Suprapubic skin (tissue), 4 donors: ENCODE measurements at regions not wholly inside any gene's neighbourhood (a gene's known extent, or its start where the extent isn't known, plus 50 kb on each side); places are given as distances from the start of the nearest gene placed in this dataset.

Source experiments
- EP300 ChIP-seq: sonication (generic); formaldehyde crosslinking; IDR thresholded peaks from one replicate; pipeline ENCODE4 v1.6.1; 2017; ENCODE audit warnings: antibody characterized with exemption
- POLR2A ChIP-seq, 2 donors: fragments of 450-650 bp; IDR thresholded peaks; one replicate each; pipeline ENCODE4 v1.6.1; 2017; ENCODE audit warnings: antibody characterized with exemption in 2 of 2, mild to moderate bottlenecking in 2 of 2, moderate library complexity in 2 of 2
- POLR2AphosphoS5 ChIP-seq, 3 donors: sonication (generic); formaldehyde crosslinking; IDR thresholded peaks; one replicate each; pipeline ENCODE4 v1.6.1; 2017; ENCODE audit warnings: antibody characterized with exemption in 3 of 3
- TF ChIP-seq, protein P1 (sequence below), 2 donors: fragments of 200-600 bp in 1 of 2; fragments of 450-650 bp in 1 of 2; sonication (generic) in 1 of 2; IDR thresholded peaks; one replicate each; pipeline ENCODE4 v1.5.1; 2016 to 2019; ENCODE audit warnings: antibody characterized with exemption in 2 of 2, mild to moderate bottlenecking in 1 of 2, moderate library complexity in 1 of 2

- TF ChIP-seq, protein P1, sequence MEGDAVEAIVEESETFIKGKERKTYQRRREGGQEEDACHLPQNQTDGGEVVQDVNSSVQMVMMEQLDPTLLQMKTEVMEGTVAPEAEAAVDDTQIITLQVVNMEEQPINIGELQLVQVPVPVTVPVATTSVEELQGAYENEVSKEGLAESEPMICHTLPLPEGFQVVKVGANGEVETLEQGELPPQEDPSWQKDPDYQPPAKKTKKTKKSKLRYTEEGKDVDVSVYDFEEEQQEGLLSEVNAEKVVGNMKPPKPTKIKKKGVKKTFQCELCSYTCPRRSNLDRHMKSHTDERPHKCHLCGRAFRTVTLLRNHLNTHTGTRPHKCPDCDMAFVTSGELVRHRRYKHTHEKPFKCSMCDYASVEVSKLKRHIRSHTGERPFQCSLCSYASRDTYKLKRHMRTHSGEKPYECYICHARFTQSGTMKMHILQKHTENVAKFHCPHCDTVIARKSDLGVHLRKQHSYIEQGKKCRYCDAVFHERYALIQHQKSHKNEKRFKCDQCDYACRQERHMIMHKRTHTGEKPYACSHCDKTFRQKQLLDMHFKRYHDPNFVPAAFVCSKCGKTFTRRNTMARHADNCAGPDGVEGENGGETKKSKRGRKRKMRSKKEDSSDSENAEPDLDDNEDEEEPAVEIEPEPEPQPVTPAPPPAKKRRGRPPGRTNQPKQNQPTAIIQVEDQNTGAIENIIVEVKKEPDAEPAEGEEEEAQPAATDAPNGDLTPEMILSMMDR (IDR thresholded peaks at IDR 0.05), result no peak
- TF ChIP-seq POLR2AphosphoS5 (IDR thresholded peaks at IDR 0.05) (no peak), EP300 (no peak), POLR2A (IDR thresholded peaks at IDR 0.05) (no peak)
Measured at GRCh38 chr2:234292205-234292961, 204.5 kb downstream of the ARL4C start.
